GM23338 (cell line): ENCODE measurements at regions not wholly inside any gene's neighbourhood (a gene's known extent, or its start where the extent isn't known, plus 50 kb on each side); places are given as distances from the start of the nearest gene placed in this dataset.

ENCODE experiments used
- ATAC-seq: fragments of 200-7000 bp; cut with Tn5 transposase; 3 replicates; pipeline ENCODE4 v1.9.1; 2020
- DNase-seq: peaks from one replicate; pipeline ENCODE4 v3.0.0-alpha.2; 2015; ENCODE audit warnings: low spot score
- H2AFZ ChIP-seq: fragments of 200-600 bp; sonication (generic); 2 replicates; pipeline ENCODE4 v1.8.0; 2016; ENCODE audit warnings: antibody characterized with exemption, mild to moderate bottlenecking, moderate library complexity
- H3F3A ChIP-seq: fragments of 200-600 bp; sonication (generic); replicated peaks from 2 replicates; pipeline ENCODE4 v1.8.0; 2017; ENCODE audit warnings: antibody characterized with exemption, mixed run types, low read depth
- H3K27ac ChIP-seq: fragments of 200-600 bp; sonication (generic); 2 replicates; pipeline ENCODE4 v1.6.1; 2016; ENCODE audit warnings: low read depth
- H3K27me3 ChIP-seq: fragments of 200-600 bp; sonication (generic); 2 replicates; pipeline ENCODE4 v1.8.0; 2016; ENCODE audit warnings: mild to moderate bottlenecking, mixed run types, moderate library complexity; ENCODE audit not compliant: insufficient read depth
- H3K36me3 ChIP-seq: fragments of 200-600 bp; sonication (generic); 2 replicates; pipeline ENCODE4 v1.8.0; 2016; ENCODE audit warnings: mild to moderate bottlenecking; ENCODE audit not compliant: insufficient read depth
- H3K4me1 ChIP-seq: fragments of 200-600 bp; sonication (generic); 2 replicates; pipeline ENCODE4 v1.8.0; 2016; ENCODE audit warnings: mild to moderate bottlenecking, moderate library complexity; ENCODE audit not compliant: insufficient read depth
- H3K4me2 ChIP-seq: fragments of 200-600 bp; sonication (generic); 2 replicates; pipeline ENCODE4 v1.7.1; 2017; ENCODE audit warnings: mixed run types
- H3K4me3 ChIP-seq: fragments of 200-600 bp; sonication (generic); 2 replicates; pipeline ENCODE4 v1.6.1; 2016; ENCODE audit warnings: mixed run types
- H3K79me2 ChIP-seq: fragments of 200-600 bp; sonication (generic); replicated peaks from 2 replicates; pipeline ENCODE4 v1.8.0; 2017; ENCODE audit warnings: mild to moderate bottlenecking; ENCODE audit not compliant: insufficient read depth
- H3K9me2 ChIP-seq: fragments of 200-600 bp; sonication (generic); 2 replicates; pipeline ENCODE4 v1.8.0; 2017; ENCODE audit not compliant: insufficient read depth
- H4K20me1 ChIP-seq: fragments of 200-600 bp; sonication (generic); replicated peaks from 2 replicates; pipeline ENCODE4 v1.8.0; 2017; ENCODE audit warnings: mild to moderate bottlenecking; ENCODE audit not compliant: insufficient read depth
- H3K27ac Mint-ChIP-seq: 2 replicates; pipeline ENCODE4 v1.8.0; 2020; ENCODE audit warnings: inconsistent platforms, mild to moderate bottlenecking, moderate library complexity, mixed read lengths
- H3K27me3 Mint-ChIP-seq: 3 replicates; pipeline ENCODE4 v1.8.0; 2022; ENCODE audit warnings: low read depth, mild to moderate bottlenecking, moderate library complexity, mixed read lengths, inconsistent platforms; ENCODE audit not compliant: insufficient read depth, poor library complexity
- H3K36me3 Mint-ChIP-seq: 3 replicates; pipeline ENCODE4 v1.8.0; 2021; ENCODE audit warnings: low read depth, mild to moderate bottlenecking, inconsistent platforms, moderate library complexity, mixed read lengths
- H3K4me1 Mint-ChIP-seq: 3 replicates; pipeline ENCODE4 v1.8.0; 2020; ENCODE audit warnings: mild to moderate bottlenecking, inconsistent platforms, mixed read lengths
- H3K4me3 Mint-ChIP-seq: 3 replicates; pipeline ENCODE4 v1.8.0; 2021; ENCODE audit warnings: moderate library complexity, mild to moderate bottlenecking, inconsistent platforms, mixed read lengths
- H3K9me3 Mint-ChIP-seq: 3 replicates; pipeline ENCODE4 v1.8.0; 2020; ENCODE audit warnings: moderate library complexity, mild to moderate bottlenecking, inconsistent platforms, mixed read lengths
- CREB1 ChIP-seq: fragments of 250-450 bp; sonication (Bioruptor Pico); IDR thresholded peaks from 2 replicates; pipeline ENCODE4 v1.5.0; 2020; ENCODE audit warnings: low read depth, mild to moderate bottlenecking, moderate library complexity
- CTCF ChIP-seq, 2 experiments: fragments of 200-600 bp in 1 of 2; sonication (generic) in 1 of 2; conservative IDR thresholded peaks; 2 replicates each; pipeline versions ENCODE4 v1.5.1 to v1.6.1; 2016 to 2017; ENCODE audit warnings: antibody characterized with exemption in 2 of 2, low read depth in 2 of 2, mild to moderate bottlenecking in 2 of 2, moderate library complexity in 1 of 2
- ETS1 ChIP-seq: IDR thresholded peaks from 2 replicates; pipeline ENCODE4 v1.6.1; 2016; ENCODE audit warnings: antibody characterized with exemption
- EZH2 ChIP-seq: fragments of 200-600 bp; sonication (generic); IDR thresholded peaks from one replicate; pipeline ENCODE4 v1.8.0; 2017; ENCODE audit warnings: antibody characterized with exemption, mild to moderate bottlenecking, low read depth; ENCODE audit not compliant: unreplicated experiment
- EZH2phosphoT487 ChIP-seq: fragments of 200-600 bp; sonication (generic); IDR thresholded peaks from one replicate; pipeline ENCODE4 v1.8.1; 2018; ENCODE audit warnings: antibody characterized with exemption; ENCODE audit not compliant: unreplicated experiment
- JUNB ChIP-seq: IDR thresholded peaks from one replicate; pipeline ENCODE4 v1.6.1; 2016; ENCODE audit warnings: antibody characterized with exemption; ENCODE audit not compliant: unreplicated experiment
- NANOG ChIP-seq: IDR thresholded peaks from 2 replicates; pipeline ENCODE4 v1.6.1; 2016; ENCODE audit warnings: antibody characterized with exemption, borderline replicate concordance
- POLR2AphosphoS5 ChIP-seq: IDR thresholded peaks from 2 replicates; pipeline ENCODE4 v1.6.1; 2016; ENCODE audit warnings: antibody characterized with exemption, low read depth
- REST ChIP-seq: IDR thresholded peaks from one replicate; pipeline ENCODE4 v1.6.1; 2018; ENCODE audit warnings: antibody characterized with exemption; ENCODE audit not compliant: unreplicated experiment
- STAT1 ChIP-seq: IDR thresholded peaks from one replicate; pipeline ENCODE4 v1.6.1; 2016; ENCODE audit warnings: antibody characterized with exemption; ENCODE audit not compliant: unreplicated experiment
- ZNF114 ChIP-seq: fragments of 250-450 bp; sonication (Bioruptor Pico); IDR thresholded peaks from 2 replicates; pipeline ENCODE4 v1.5.0; 2020; ENCODE audit warnings: mild to moderate bottlenecking, moderate library complexity
- ZNF331 ChIP-seq: fragments of 250-450 bp; sonication (Bioruptor Pico); IDR thresholded peaks from 2 replicates; pipeline ENCODE4 v1.5.0; 2020; ENCODE audit warnings: low read depth, mild to moderate bottlenecking, moderate library complexity

GRCh38 chr5:82339792-82340191 lies 61.6 kb upstream of the RPS23 start (continued):
- no peak for TF ChIP-seq REST
- no peak for TF ChIP-seq EZH2phosphoT487
- no peak for TF ChIP-seq ETS1

- Mint-ChIP-seq H3K27me3 (peaks cover 3% of the 10 kb centered on the region), H3K9me3 (no peaks in the 10 kb centered on the region), H3K4me1 (no peaks in the 10 kb centered on the region), H3K36me3 (no peaks in the 10 kb centered on the region), H3K27ac (no peak overlapping the region), H3K4me3 (no peak overlapping the region)
- DNase-seq (no peak), ATAC-seq (no peak)
- Histone ChIP-seq H3K27me3 (no peaks in the 10 kb centered on the region), H3K4me1 (no peaks in the 10 kb centered on the region), H3K79me2 (no peaks in the 10 kb centered on the region), H3K4me2 (no peak overlapping the region), H3K4me3 (no peak overlapping the region), H3K36me3 (no peaks in the 10 kb centered on the region), H4K20me1 (no peaks in the 10 kb centered on the region), H3K27ac (no peak overlapping the region), H2AFZ (no peak overlapping the region), H3F3A (no peaks in the 10 kb centered on the region), H3K9me2 (0 out of 2 replicates have a peak, but pooled peaks cover 3% of the 10 kb centered on the region)
- no peak for TF ChIP-seq CREB1 (CRISPR knock-in tag)
- no peak for TF ChIP-seq JUNB
- TF ChIP-seq ZNF114, result no peak
- TF ChIP-seq REST, result no peak
- no peak for TF ChIP-seq EZH2
- no peak for TF ChIP-seq STAT1
- no peak for TF ChIP-seq POLR2AphosphoS5
- TF ChIP-seq CTCF (conservative IDR thresholded peaks at IDR 0.05; ENCODE audit: low read depth in 2 of 2), result no peak
- TF ChIP-seq ZNF331, result no peak
- TF ChIP-seq EZH2phosphoT487, result no peak
- TF ChIP-seq NANOG, result no peak
- TF ChIP-seq ETS1, result no peak
Observed at GRCh38 chr5:82338771-82339373, 60.7 kb upstream of the RPS23 start.
